ENCODE measurements at regions not wholly inside any gene's neighbourhood (a gene's known extent, or its start where the extent isn't known, plus 50 kb on each side); places are given as distances from the start of the nearest gene placed in this dataset.

- no peaks in the 10 kb centered on the region for H3K36me3 ChIP-seq
- ATAC-seq = no peak
- DNase-seq = no peak
- peaks cover 0 to 17% (median 0%) of the 10 kb centered on the region in 9 donors for H3K4me1 ChIP-seq
- no peaks in the 10 kb centered on the region for H3K9me3 ChIP-seq
- H3K4me3 ChIP-seq = no peak overlapping the region
- no peak overlapping the region for H3K27ac ChIP-seq
- intact Hi-C loops (cut with DNase I) = no loop called here
- H3K27me3 ChIP-seq = peaks cover 0 to 32% (median 20%) of the 10 kb centered on the region in 7 donors
- WGBS, 2 donors = 84 to 85% methylated on average over 5 of the region's 5 CpGs
- TF ChIP-seq CTCF (IDR thresholded peaks at IDR 0.05) = no peak
Measured at GRCh38 chr4:52195869-52196268, 144.8 kb downstream of the SPATA18 start.

GRCh38 chr4:52196606-52197130 lies 145.6 kb downstream of the SPATA18 start:
- TF ChIP-seq CTCF (IDR thresholded peaks at IDR 0.05) = no peak
- Histone ChIP-seq H3K4me1 (peaks cover 0 to 17% (median 0%) of the 10 kb centered on the region in 9 donors), H3K27ac (no peak overlapping the region), H3K27me3 (peaks cover 0 to 32% (median 20%) of the 10 kb centered on the region in 7 donors), H3K9me3 (no peaks in the 10 kb centered on the region), H3K4me3 (no peak overlapping the region), H3K36me3 (no peaks in the 10 kb centered on the region)
- 74 to 82% methylated on average over 1 of the region's 1 CpG for WGBS, 2 donors
- ATAC-seq = no peak
- DNase-seq = no peak
- intact Hi-C loops (cut with DNase I) = no loop called here

GRCh38 chr4:52197306-52197705 lies 146.2 kb downstream of the SPATA18 start:
- peak in 1 of 8 donors; percentile 56 for ATAC-seq
- DNase-seq = no peak
- H3K9me3 ChIP-seq = no peaks in the 10 kb centered on the region
- H3K4me1 ChIP-seq = peaks cover 0 to 11% (median 0%) of the 10 kb centered on the region in 9 donors
- WGBS, 2 donors = 55 to 67% methylated on average over 2 of the region's 2 CpGs
- H3K27me3 ChIP-seq = peaks cover 0 to 32% (median 20%) of the 10 kb centered on the region in 7 donors
- H3K27ac ChIP-seq = no peak overlapping the region
- intact Hi-C loops (cut with DNase I) = no loop called here
- TF ChIP-seq CTCF (IDR thresholded peaks at IDR 0.05) = no peak
- H3K36me3 ChIP-seq = no peaks in the 10 kb centered on the region
- H3K4me3 ChIP-seq = no peak overlapping the region

- ATAC-seq (peak in 3 of 8 donors; percentile 8 to 19 (median 14)), DNase-seq (no peak)
- Histone ChIP-seq H3K27me3 (peaks cover 0 to 32% (median 20%) of the 10 kb centered on the region in 7 donors), H3K4me3 (no peak overlapping the region), H3K27ac (no peak overlapping the region), H3K4me1 (peaks cover 0 to 9% (median 0%) of the 10 kb centered on the region in 9 donors), H3K36me3 (no peaks in the 10 kb centered on the region), H3K9me3 (no peaks in the 10 kb centered on the region)
- no peak for TF ChIP-seq CTCF (IDR thresholded peaks at IDR 0.05)
- intact Hi-C loops (cut with DNase I) = no loop called here
Measured at GRCh38 chr4:52198294-52198693, 147.2 kb downstream of the SPATA18 start.

All from heart right ventricle (tissue), 16 donors.